OCI-LY1 (cell line): ENCODE measurements at regions not wholly inside any gene's neighbourhood (a gene's known extent, or its start where the extent isn't known, plus 50 kb on each side); places are given as distances from the start of the nearest gene placed in this dataset.

Experiments
- H2AFZ ChIP-seq: fragments of 200-600 bp; sonication (generic), shearing (Covaris generic); 2 replicates; pipeline ENCODE4 v1.6.0; 2014; ENCODE audit warnings: antibody characterized with exemption, mild to moderate bottlenecking, low read length
- H3F3A ChIP-seq: fragments of 200-600 bp; sonication (generic), shearing (Covaris generic); 2 replicates; pipeline ENCODE4 v1.6.0; 2014; ENCODE audit warnings: mild to moderate bottlenecking, antibody characterized with exemption, low read length, moderate library complexity; ENCODE audit not compliant: insufficient read depth
- H3K27ac ChIP-seq: fragments of 200-600 bp; sonication (generic); 2 replicates; pipeline ENCODE4 v1.5.1; 2014; ENCODE audit warnings: low read length, mixed run types, mild to moderate bottlenecking, low read depth; ENCODE audit not compliant: poor library complexity, severe bottlenecking
- H3K27me3 ChIP-seq: fragments of 200-600 bp; sonication (generic); 2 replicates; pipeline ENCODE4 v1.6.0; 2014; ENCODE audit warnings: antibody characterized with exemption, mild to moderate bottlenecking, low read length, moderate library complexity; ENCODE audit not compliant: insufficient read depth
- H3K36me3 ChIP-seq: fragments of 200-600 bp; sonication (generic); 2 replicates; pipeline ENCODE4 v1.6.1; 2014; ENCODE audit warnings: mild to moderate bottlenecking, antibody characterized with exemption, low read length, moderate library complexity, mixed read lengths; ENCODE audit not compliant: insufficient read depth
- H3K4me1 ChIP-seq: fragments of 200-600 bp; sonication (generic); 2 replicates; pipeline ENCODE4 v1.5.1; 2014; ENCODE audit warnings: mild to moderate bottlenecking, low read length, moderate library complexity; ENCODE audit not compliant: insufficient read depth, severe bottlenecking
- H3K4me2 ChIP-seq: fragments of 200-600 bp; sonication (generic), shearing (Covaris generic); 2 replicates; pipeline ENCODE4 v1.6.1; 2014; ENCODE audit warnings: low read length
- H3K4me3 ChIP-seq: fragments of 200-600 bp; sonication (generic); 2 replicates; pipeline ENCODE4 v1.5.1; 2014; ENCODE audit warnings: low read length, low read depth, mild to moderate bottlenecking, mixed read lengths; ENCODE audit not compliant: poor library complexity, severe bottlenecking
- H3K79me2 ChIP-seq: fragments of 200-600 bp; shearing (Covaris generic); 2 replicates; pipeline ENCODE4 v1.6.1; 2016; ENCODE audit warnings: mixed run types, low read length, mixed read lengths; ENCODE audit not compliant: insufficient read depth
- H3K9ac ChIP-seq: fragments of 200-600 bp; sonication (generic), shearing (Covaris generic); 2 replicates; pipeline ENCODE4 v1.6.1; 2014; ENCODE audit warnings: mild to moderate bottlenecking, low read length, mixed read lengths
- H3K9me2 ChIP-seq: fragments of 200-600 bp; sonication (generic), shearing (Covaris generic); 2 replicates; pipeline ENCODE4 v1.6.1; 2014; ENCODE audit warnings: low read depth, mild to moderate bottlenecking, low read length, mixed read lengths
- H3K9me3 ChIP-seq: fragments of 200-600 bp; shearing (Covaris generic); 2 replicates; pipeline ENCODE4 v1.6.1; 2014; ENCODE audit warnings: low read length, mixed read lengths
- H4K20me1 ChIP-seq: fragments of 200-600 bp; sonication (generic), shearing (Covaris generic); 2 replicates; pipeline ENCODE4 v1.6.0; 2016; ENCODE audit warnings: mild to moderate bottlenecking, low read length; ENCODE audit not compliant: insufficient read depth
- CTCF ChIP-seq: fragments of 200-600 bp; sonication (generic), shearing (Covaris generic); IDR thresholded peaks from 2 replicates; pipeline ENCODE4 v1.5.1; 2017; ENCODE audit warnings: mild to moderate bottlenecking, antibody characterized with exemption, low read length, moderate library complexity, mixed read lengths
- EZH2 ChIP-seq: fragments of 200-600 bp; sonication (generic), shearing (Covaris generic); IDR thresholded peaks from 2 replicates; pipeline ENCODE4 v1.8.0; 2017; ENCODE audit warnings: borderline replicate concordance, mixed run types, mild to moderate bottlenecking, antibody characterized with exemption, low read length, moderate library complexity, mixed read lengths

GRCh38 chr11:23990346-23991164 lies 506.3 kb upstream of the LUZP2 start:
- H3K9me3 ChIP-seq, result no peaks in the 10 kb centered on the region

GRCh38 chr11:23991165-23991539 lies 505.7 kb upstream of the LUZP2 start:
- Histone ChIP-seq H2AFZ (no peak overlapping the region), H3K36me3 (no peaks in the 10 kb centered on the region), H3K9ac (no peak overlapping the region), H3K4me2 (no peak overlapping the region), H3K4me3 (no peak overlapping the region), H3F3A (no peaks in the 10 kb centered on the region), H3K27ac (no peak overlapping the region), H3K27me3 (no peaks in the 10 kb centered on the region), H3K9me2 (no peaks in the 10 kb centered on the region), H3K4me1 (no peaks in the 10 kb centered on the region), H3K9me3 (no peaks in the 10 kb centered on the region), H3K79me2 (no peaks in the 10 kb centered on the region), H4K20me1 (no peaks in the 10 kb centered on the region)
- TF ChIP-seq EZH2 (no peak), CTCF (no peak)

More at GRCh38 chr11:23990346-23991164, 506.3 kb upstream of the LUZP2 start:
- Histone ChIP-seq H3K4me3 (no peak overlapping the region), H4K20me1 (no peaks in the 10 kb centered on the region), H3K9me2 (no peaks in the 10 kb centered on the region), H3F3A (no peaks in the 10 kb centered on the region), H2AFZ (no peak overlapping the region), H3K9ac (no peak overlapping the region), H3K4me1 (no peaks in the 10 kb centered on the region), H3K79me2 (no peaks in the 10 kb centered on the region), H3K36me3 (no peaks in the 10 kb centered on the region), H3K27ac (no peak overlapping the region), H3K4me2 (no peak overlapping the region), H3K27me3 (no peaks in the 10 kb centered on the region)
- TF ChIP-seq EZH2 (no peak), CTCF (no peak)

- H3K79me2 ChIP-seq, result no peaks in the 10 kb centered on the region
- H3K9me3 ChIP-seq, result no peaks in the 10 kb centered on the region
- H2AFZ ChIP-seq, result no peak overlapping the region
- H3K4me3 ChIP-seq, result no peak overlapping the region
- no peak overlapping the region for H3K27ac ChIP-seq
- no peaks in the 10 kb centered on the region for H3K27me3 ChIP-seq
- no peak overlapping the region for H3K4me2 ChIP-seq
- no peaks in the 10 kb centered on the region for H3K4me1 ChIP-seq
- no peaks in the 10 kb centered on the region for H3F3A ChIP-seq
- TF ChIP-seq EZH2 (no peak), CTCF (no peak)
- H3K36me3 ChIP-seq, result no peaks in the 10 kb centered on the region
- H3K9ac ChIP-seq, result no peak overlapping the region
- no peaks in the 10 kb centered on the region for H3K9me2 ChIP-seq
- no peaks in the 10 kb centered on the region for H4K20me1 ChIP-seq
Observed at GRCh38 chr11:23995891-23996290, 501.0 kb upstream of the LUZP2 start.
